ENCODE measurements at regions not wholly inside any gene's neighbourhood (a gene's known extent, or its start where the extent isn't known, plus 50 kb on each side); places are given as distances from the start of the nearest gene placed in this dataset.

DNA sequence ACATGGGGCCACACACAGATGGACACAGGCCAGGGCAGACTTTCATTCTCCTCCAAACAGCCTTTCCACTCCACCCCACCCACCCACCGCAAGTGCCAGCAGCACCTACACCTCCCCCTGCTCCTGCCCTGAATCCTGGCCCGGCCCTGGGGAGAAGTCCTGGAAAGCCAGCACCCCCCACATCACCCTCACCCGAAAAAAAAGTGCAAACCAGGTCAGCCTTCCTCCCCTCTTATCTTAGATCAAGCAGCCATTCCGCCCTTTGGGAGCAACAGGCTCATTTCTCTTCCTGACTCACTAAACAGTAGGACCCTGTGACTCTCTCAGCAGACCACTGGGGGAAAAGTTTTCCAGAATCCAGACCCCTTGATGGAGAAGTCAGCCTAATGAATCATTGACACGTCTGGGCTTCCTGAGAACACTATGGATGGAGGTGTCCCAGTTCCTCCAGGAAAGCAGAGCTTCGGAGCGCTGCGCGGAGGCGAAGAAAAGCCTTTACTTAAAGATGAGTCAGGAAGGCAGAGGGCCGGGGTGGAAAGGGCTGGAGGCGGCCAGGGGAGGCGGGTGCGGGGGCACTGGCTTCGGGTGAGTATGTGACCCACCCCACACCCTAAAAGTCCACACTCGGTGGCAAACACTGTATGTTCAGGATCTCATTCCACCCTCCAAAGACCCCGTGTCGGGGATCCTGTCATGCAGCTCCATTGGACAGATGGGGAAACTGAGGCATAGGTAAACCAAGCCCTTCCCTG is 588.7 kb downstream of the MATN1 start:
- TF ChIP-seq ZNF274 (IDR thresholded peaks at IDR 0.05; ENCODE audit: low read depth, low read length) (no peak), YY1 (IDR thresholded peaks at IDR 0.05; ENCODE audit: insufficient read depth, insufficient read length) (no peak)

Data from NT2/D1 (cell line).